ENCODE measurements at regions not wholly inside any gene's neighbourhood (a gene's known extent, or its start where the extent isn't known, plus 50 kb on each side); places are given as distances from the start of the nearest gene placed in this dataset.

DNA sequence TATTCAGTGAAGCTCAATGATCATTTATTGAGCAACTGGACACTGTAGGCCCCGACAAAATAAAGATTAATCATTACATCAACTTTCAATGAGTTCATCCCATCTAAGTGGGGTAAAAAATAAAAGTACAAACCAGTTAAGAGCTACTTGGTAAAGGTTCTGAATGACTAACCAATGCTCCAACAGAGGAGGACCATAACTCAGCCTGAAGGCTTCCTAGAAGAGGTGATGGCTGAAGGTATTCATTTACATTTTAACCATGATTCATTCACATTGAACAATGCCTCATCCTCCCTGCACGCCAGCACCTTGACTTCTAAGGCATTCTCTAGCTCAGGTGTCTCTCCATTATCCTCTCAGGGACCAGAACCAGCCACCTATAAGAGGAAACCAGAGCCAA, 201.4 kb downstream of the ZNF462 start:
- no peak for DNase-seq

DNA sequence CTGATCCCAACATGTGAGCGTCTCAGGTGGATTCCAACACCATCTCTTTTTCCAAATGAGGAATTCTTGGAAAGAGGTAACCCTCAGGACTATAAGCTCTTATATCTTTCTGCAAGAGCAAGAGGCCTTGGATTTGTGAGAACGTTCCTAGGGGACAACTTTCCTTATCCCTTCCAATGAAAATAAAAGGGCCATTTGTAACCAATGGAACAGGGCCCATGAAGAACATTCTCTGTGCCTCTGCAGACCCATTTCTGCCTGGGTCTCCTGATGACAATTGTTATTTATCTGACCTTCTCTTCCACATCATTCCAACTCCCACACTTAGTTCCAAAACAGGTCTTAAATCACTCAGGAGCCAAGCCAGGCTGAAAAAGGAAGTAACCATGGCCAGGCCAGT, 202.6 kb downstream of the ZNF462 start:
- no peak for DNase-seq

DNA sequence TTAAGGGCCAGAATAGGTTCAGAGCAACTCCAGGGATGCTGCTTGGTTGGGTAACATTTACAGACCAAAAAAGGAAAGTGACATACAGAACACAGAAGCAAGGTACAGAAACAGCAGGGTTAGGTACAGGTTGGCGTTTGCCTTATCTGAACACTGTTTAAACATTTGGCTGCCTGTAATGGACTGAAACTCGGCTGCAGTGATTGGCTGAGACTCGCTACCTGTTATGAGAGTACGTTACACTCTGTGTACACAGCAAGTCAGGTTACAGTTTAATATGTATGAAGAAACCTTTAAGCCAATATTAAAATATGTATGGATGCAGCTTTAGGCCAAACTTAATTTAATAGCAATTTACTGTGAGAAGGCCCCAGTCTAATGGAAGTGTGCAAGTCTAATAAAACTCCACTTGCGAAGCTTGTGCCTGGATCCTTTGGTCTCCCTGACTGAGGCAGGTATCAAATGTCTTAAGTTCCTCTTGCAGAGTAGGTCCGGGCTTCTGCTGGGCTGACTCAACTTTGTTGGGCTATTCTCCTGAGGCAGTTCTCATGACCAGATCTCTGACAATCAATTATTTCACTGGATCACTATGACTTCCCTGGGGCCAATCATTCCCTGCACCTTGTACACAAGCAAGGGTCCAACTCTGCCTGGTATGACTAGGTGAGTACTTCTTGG, 204.9 kb downstream of the ZNF462 start:
- no peak for DNase-seq

DNA sequence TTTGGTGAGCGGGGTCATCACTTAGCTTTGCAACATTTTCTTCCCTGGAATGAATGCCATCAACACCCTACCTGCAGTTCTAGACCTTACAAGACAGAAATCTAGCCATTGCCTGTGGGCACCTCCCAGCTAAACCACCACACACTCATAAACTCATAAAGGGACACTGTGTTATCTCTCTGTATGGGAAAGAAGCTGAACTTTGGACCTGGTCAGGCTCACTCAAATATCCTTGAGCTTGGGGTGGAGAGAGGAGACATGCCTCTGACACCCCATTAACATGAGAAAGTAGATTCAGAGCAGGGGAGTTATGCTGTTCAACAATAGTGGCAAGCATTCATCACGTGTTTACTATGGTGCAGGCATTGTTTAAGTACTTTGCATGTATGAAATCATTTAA, 205.6 kb downstream of the ZNF462 start:
- no peak for DNase-seq

DNA sequence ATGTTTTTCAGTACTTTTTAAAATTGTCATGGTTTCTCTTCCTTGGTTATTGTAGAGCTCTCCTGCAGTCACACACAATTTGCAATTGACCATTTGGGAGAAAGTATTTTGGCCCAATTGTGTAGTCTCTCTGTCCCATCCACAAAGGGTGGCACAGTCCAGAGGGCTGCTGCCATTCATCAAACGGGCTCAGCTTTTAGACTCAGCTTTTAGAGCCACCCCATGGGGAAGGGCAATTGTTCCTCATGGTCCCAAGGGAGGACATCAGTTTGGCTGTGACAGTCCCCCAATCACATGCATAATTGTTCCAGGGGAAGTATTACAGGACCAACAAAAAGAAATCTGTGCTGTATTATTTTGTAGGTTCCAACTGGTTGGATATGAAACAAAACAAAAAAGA, 207.6 kb downstream of the ZNF462 start:
- DNase-seq, result no peak

DNA sequence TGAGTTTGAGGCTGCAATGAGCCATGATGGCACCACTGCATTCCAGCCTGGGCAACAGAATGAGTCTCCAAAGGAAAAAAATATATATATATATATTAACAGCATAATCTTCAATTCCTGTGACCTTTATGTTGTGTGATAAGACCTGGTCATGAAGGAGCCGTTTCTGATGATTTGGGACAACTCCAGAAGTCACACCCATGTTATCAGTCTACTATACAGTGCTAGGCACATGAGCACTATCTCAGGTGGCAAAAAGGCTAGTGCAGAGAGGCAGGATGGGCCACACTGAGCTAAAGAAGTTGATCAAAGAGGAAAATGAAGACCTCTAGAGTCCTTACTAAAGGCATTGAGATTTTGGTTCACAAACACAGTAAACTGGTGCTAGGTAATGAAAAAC, 205.0 kb upstream of the RAD23B start:
- DNase-seq, result no peak

DNA sequence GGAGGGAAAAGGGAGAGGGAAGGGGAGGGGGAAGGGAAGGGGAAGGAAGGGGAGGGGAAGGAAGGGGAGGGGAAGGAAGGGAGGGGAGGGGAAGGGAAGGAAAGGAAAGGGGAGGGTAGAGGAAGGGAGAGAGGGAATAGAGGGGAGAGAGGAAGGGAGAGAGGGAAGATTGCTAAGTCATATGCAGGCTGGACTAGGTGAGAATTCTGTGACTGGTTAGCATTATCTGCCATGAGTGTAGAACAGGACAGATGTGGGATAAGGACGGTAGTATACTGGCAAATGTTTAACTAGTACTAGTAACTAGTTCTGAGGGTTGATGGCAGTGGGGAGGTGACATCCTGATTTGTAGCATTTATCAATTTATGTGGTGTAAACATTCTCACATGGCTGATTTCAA, 203.5 kb upstream of the RAD23B start:
- DNase-seq, result no peak

DNA sequence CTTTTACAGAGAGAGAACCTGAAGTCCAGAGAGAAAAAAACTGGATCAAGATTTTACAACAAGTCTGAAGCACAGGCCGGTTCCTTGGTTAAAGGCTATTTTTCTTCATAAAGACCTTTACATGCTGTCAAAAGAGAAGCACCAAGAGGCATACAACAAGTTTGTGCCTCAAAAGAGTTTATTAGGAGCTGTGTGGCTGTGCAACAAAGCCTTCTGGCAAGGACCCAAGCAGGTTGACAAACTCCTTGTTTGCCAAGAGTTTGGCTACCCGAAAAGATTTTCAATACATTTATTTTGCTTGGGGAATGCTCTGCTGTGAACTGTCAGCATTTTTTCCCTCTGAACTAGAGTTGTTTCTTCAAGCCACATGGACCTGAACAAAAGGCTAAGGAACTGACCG, 202.9 kb upstream of the RAD23B start:
- DNase-seq, result no peak

DNA sequence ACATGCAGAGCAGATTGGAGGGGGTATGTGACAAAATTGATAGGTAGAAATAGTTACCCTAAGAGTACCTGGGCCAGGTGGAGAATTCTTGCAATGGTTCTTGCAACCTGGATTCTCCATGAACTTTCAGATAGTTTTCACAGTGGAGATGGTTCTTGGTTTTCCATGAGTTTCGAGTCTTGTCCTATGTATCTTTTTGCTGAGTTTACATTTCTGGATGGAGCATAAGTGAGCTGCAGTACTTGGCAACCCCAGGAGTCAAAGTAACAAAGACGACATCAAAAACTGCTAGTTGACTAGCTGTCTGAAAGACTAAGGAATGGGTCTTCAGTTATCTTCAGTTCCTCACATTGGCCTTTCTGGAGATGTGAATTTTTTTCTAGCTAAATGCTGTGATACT, 196.6 kb upstream of the RAD23B start:
- no peak for DNase-seq

DNA sequence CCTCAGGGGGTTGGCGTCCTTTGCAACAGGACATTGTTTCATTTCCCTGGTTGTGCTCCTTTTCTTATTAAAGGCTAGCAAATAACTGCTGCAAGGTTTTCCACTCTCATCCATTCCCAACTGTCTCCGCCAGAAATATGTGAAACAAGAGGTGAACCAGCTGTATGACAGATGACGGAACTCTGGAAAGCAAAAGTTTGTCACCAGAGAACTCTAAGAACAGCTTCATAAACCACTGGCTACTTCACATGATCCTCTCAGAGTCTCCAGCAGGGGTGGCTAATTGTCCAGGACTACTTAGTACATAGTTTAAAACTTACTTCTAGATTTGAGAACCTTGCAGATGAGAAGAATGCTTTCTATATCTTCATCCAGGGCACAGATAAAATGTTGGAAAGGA, 195.9 kb upstream of the RAD23B start:
- no peak for DNase-seq

DNA sequence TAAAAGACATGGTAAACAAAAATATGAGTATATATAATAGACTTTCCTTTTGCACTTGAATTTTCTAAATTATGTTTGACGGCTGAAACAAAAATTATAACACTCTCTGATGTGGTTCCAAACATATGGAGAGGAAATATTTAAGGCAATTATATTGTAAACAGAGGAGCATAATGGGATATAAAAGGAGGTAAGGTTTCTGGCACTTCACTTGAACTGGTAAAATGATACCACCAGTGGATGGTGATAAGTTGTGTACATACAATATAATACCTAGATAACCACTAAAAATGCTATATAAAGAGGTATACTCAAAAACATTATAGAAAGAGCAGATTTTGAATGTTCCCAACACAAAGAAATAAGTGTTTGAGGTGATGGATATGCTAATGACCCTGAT, 192.9 kb upstream of the RAD23B start:
- no peak for DNase-seq

DNA sequence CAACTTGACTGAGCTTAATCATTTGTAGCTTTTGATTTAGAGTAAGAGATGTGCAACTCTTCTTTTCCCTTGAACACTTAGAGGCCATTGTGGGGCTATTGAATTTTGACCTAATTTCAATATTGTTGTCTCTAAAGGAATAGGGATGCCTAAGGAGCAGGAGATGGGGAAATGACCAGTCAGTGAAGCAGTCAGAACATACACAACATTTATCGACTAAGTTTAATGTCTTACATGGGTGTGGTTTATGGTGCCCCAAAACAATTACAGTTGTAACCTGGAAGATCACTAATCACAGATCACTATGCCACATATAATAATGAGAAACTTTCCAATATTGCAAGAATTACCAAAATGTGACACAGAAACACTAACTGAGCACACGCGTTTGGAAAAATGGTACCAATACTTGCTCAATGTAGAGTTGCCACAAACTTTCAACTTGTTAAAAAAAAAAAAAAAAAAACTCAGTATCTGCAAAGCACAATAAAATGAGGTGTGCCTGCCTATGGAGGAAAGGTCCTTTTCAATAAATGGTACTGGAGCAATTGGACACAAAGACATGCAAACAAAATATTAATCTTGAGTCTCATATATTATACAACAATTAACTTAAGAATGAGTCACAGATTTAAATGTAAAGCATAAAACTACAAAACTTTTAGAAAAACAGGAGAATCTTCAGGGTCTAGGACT, 189.6 kb upstream of the RAD23B start:
- DNase-seq, result no peak

DNA sequence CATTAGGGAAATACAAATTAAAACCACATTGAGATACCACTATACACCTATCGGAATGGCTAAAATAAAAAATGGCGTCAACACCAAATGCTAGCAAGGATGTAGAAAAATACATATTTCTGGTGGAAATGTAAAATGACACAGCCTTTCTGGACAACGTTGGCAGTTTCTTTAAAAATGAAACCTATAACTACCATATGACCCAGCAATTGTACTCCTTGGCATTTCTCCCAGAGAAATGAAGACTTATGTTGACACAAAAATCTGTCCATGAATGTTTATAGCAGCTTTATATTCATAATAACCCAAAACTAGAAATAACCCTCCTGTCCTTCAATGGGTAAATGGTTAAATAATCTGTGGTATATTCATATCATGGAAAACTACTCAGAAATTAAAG, 188.7 kb upstream of the RAD23B start:
- no peak for DNase-seq

DNA sequence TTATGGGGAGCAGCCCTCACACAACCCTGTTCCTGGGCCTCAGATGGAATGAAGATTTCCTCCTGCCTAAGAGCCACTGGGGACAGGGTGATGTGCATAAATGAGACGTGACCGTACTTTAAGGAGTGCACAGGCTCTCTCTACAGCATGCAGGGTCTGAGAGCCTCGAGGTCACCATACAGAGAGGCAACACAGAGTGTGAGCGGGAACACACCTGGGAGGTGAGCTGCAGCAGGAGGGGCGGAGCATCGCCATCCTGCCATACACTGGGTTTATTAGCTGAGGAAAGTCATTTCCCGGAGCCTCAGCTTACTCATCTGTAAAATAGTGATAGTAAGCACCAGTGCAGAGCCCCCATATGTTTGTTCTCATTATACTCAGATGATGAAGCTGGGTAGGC, 182.5 kb upstream of the RAD23B start:
- DNase-seq, result no peak

DNA sequence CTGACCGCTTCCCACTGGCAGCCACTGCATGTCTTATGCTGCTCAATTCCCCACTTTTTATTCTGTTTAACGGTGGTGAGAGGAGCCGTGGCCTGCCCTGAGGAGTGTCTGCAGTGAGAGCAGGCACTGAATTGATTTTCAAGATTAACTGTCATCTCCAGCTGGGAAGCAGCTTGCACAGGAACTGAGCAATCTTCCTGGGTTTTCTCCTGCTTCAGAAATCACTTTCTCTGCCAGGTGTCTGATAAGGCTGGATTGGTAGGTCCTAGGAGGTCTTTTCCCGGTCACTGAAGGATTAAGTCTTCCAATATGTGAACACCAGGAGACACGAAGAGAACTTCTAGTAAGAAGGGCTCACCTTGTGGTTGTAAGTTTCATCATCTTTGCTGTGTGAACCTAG, 181.1 kb upstream of the RAD23B start:
- DNase-seq, result no peak

DNA sequence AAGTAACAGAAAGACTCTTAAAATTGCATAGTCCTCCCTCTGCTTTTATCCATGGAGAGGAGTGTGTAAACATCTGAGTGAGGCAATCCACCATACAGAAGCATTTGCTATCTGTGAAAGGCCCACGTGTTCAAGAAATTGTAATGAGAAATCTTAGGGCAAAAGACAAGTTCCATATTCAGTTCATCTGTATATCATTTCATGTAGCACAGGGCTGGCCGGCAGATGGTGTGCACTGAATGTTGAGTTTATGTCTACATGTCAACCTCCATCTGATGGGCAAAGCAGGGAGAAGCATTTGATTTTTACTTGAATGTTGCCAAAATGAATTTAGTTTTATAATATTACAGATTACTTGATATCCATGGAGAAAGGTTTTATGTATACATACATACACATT, 179.5 kb upstream of the RAD23B start:
- DNase-seq, result no peak

DNA sequence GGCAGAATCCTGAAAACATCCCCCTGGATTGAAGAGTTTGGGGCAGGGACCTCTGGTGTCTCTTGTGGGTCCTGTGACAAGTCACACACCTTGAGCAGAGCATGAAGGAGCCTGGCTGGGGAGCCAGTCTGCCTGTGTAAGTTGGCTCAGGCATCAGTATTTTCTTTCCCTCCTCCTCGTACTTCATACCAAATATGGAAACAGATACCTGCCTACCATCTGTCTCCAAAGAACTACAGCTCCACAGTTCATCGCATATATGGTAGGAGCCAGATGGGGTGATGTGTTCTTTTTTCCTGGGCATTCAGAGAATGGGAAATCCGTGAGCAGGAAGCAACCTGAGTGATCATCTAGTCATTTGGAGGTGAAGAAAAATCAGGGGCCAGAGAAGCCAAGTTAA, 177.3 kb upstream of the RAD23B start:
- no peak for DNase-seq

DNA sequence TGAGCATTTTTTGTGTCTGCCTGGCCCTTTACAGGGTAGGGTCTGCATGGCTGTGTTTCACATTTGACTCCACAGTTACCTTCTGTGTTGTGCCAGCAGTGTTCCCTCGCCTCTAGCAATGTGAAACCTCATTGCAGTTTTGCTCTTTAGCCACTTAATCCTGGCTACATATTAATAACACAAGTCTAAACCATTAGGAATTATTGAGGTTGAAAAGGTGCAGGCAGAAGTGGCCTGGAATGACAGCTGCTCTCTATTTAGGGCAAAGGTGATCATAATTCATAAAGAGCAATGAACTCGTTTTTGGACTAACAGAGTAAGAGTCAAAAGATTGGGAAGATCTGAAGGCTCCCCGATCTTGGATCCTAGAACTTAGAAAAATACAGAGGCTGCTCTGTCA, 176.7 kb upstream of the RAD23B start:
- DNase-seq, result no peak

DNA sequence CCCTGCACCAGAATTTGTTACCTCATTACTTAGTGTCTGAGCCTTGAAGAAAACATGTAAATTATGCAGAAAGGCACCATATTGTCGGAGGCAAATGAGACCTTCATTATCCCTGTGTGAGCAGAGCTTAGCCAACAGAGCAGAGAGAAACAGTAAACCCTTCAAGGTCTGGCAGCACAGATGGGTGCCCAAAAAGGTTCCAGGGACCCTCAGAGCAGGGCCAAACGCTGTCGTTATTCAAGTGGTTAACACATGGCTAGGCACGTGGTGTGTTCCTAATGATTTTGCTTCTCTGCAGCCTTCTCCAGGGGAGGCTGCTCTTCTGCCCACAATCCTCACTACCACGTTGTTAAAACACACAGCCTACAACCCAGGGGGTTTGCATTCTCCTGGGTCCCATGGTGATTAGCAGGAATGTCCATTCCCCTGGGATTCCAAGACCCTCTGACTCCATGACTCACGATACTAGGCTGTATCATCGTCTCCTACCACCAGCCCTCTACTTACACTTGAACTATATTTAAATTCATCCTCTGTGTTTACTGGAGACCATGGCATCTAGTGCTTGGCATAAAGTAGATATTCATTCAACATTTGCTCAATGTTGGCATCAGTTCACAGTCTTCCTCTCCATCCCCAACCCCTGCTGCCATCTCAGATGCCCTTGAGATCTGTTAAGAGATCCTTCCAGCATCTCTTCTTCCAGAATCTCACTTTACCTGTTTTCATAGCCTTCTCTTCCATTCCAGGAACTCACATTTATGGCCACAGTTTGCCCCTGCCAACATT, 174.5 kb upstream of the RAD23B start:
- no peak for DNase-seq

DNA sequence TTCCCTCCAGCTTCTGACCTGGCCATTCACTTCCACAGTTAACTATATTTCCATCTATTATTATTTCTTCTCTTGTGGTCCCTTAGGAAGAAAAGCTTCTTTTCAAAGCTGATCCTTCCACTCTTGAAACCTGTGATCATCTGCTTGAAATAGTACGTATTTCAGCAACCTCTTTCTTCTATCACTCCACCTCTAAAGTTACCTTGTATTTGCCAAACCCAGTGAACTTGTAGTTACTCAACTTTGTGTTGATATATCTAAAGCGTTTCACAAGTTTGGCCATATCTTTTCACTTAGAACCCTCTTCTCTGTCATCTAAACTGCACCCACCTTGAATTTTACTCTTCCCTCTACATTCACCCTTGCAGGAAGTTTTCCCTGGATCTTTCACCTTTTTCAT, 173.8 kb upstream of the RAD23B start:
- DNase-seq, result no peak

DNA sequence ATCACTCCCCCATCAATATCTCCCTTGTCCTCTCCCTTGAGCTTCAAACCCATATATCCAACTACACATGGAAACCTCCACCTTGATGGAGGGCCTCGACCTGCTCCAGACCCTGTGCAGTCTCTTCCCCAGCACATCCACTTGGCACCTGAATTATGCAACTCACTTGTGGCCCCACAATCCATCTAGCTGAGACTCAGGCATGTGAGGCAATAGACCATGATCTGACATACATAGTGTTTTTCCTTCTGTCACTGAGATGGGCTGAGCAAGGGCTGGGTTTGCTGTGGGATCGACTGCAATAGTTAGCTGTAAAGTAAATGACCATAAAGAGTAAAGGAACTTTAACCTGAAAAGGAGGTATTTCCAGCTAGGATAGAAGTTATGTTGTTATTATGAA, 172.9 kb upstream of the RAD23B start:
- no peak for DNase-seq

DNA sequence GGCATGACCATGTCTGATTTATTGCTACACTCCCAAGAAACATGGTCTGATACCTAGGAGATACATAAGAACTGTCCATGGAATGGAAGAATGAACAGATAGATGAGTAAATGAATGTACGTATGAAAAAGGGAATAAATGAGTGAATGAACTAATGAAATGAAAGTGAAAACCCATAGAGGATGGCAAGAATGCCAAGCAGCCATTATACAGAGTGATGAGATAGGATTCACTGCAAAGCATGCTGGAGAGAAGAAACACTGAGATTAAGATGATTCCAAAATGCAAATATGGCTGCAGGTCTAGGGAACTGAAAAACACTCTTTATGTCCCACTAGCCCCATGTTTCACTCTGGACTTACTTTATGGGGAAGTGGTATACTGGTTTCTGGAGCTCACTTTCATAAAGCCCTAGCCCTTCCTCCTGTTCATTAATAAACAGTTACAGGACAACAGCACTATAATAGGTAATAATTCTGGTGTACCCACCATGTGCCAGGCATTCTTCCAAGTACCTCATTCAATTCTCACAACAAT, 170.3 kb upstream of the RAD23B start:
- no peak for DNase-seq

DNA sequence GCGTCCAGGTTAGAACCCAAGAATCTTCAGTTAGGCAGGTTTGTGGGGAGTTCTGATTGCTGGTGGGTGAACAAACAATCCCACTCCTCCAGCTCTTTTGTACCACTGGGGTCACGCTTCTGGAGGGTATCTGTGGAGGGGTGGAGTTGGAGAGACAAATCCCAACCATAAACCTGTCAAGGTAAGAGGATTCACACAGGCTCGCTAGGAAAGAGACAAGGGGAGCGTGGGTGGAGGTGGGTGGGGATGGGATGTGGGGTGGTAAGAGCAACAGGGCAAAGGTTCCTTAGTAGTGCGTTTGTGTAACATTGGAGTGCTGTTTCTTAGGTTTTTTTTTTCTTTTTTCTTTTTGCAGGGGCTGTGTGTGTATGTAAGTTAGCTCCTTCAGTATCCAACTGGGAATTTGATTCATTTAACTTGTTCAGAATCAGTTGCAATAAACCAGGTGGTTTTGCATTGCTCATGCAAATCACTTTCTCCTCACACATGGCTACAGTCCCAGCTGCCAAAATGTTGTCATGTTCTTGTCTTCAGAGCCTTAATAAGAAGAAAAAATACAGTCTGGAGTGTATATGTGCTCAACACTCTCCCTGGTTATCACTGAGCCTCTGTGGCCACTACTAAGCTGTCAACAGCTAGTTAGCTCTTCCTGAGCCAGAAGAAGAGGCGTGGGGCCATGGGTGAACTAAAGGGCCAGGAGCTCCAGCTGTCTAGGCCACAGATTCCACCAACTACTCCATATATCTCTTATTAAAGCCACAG, 164.0 kb upstream of the RAD23B start:
- no peak for DNase-seq
